H9 (cell line): ENCODE measurements at regions not wholly inside any gene's neighbourhood (a gene's known extent, or its start where the extent isn't known, plus 50 kb on each side); places are given as distances from the start of the nearest gene placed in this dataset.
A peak's percentile ranks its signal among the peaks of the same experiment; 100 is the strongest.

Experiments used
- DNase-seq: peaks from one replicate; pipeline ENCODE4 v3.0.0-alpha.2; 2017
- H2AFZ ChIP-seq: one replicate; pipeline ENCODE4 v1.6.1; 2013; ENCODE audit warnings: mild to moderate bottlenecking, low read length, control low read depth, moderate library complexity
- H2AK5ac ChIP-seq: 2 replicates; pipeline ENCODE4 v1.6.1; 2013; ENCODE audit warnings: low read length, control low read depth, mixed read lengths; ENCODE audit not compliant: insufficient read length
- H2BK120ac ChIP-seq: one replicate; pipeline ENCODE4 v1.6.1; 2013; ENCODE audit warnings: low read depth, mild to moderate bottlenecking, low read length, control low read depth, inconsistent platforms; ENCODE audit not compliant: poor library complexity, severe bottlenecking
- H2BK12ac ChIP-seq: 2 replicates; pipeline ENCODE4 v1.6.1; 2013; ENCODE audit warnings: low read length, control low read depth, mixed read lengths, low read depth; ENCODE audit not compliant: insufficient read length
- H2BK15ac ChIP-seq: 2 replicates; pipeline ENCODE4 v1.6.1; 2013; ENCODE audit warnings: low read depth, low read length, control low read depth
- H2BK20ac ChIP-seq: one replicate; pipeline ENCODE4 v1.6.1; 2013; ENCODE audit warnings: low read depth, mild to moderate bottlenecking, low read length, control low read depth, inconsistent platforms; ENCODE audit not compliant: poor library complexity, severe bottlenecking
- H2BK5ac ChIP-seq: 2 replicates; pipeline ENCODE4 v1.6.1; 2013; ENCODE audit warnings: low read length, control low read depth, mixed read lengths; ENCODE audit not compliant: insufficient read length
- H3K14ac ChIP-seq: 2 replicates; pipeline ENCODE4 v1.6.1; 2013; ENCODE audit warnings: low read length, control low read depth; ENCODE audit not compliant: insufficient read depth
- H3K18ac ChIP-seq: 2 replicates; pipeline ENCODE4 v1.6.1; 2013; ENCODE audit warnings: low read depth, mild to moderate bottlenecking, mixed read lengths, low read length, control low read depth; ENCODE audit not compliant: insufficient read length
- H3K23ac ChIP-seq: 2 replicates; pipeline ENCODE4 v1.6.1; 2013; ENCODE audit warnings: low read length, control low read depth, mixed read lengths, low read depth; ENCODE audit not compliant: insufficient read length
- H3K23me2 ChIP-seq: 2 replicates; pipeline ENCODE4 v1.6.1; 2013; ENCODE audit warnings: low read depth, mild to moderate bottlenecking, mixed read lengths, low read length, control low read depth; ENCODE audit not compliant: insufficient read length, poor library complexity, severe bottlenecking
- H3K27ac ChIP-seq: 2 replicates; pipeline ENCODE4 v1.5.1; 2013; ENCODE audit warnings: low read length, control low read depth, mixed read lengths, low read depth; ENCODE audit not compliant: insufficient read length
- H3K27me3 ChIP-seq: 2 replicates; pipeline ENCODE4 v1.6.1; 2013; ENCODE audit warnings: low read length, control low read depth, inconsistent platforms; ENCODE audit not compliant: insufficient read depth
- H3K4ac ChIP-seq: 2 replicates; pipeline ENCODE4 v1.6.1; 2013; ENCODE audit warnings: low read depth, mild to moderate bottlenecking, control low read depth, inconsistent platforms, low read length, moderate library complexity
- H3K4me1 ChIP-seq: 2 replicates; pipeline ENCODE4 v1.6.1; 2013; ENCODE audit warnings: low read length, control low read depth, inconsistent platforms; ENCODE audit not compliant: insufficient read depth
- H3K4me2 ChIP-seq: 2 replicates; pipeline ENCODE4 v1.6.1; 2013; ENCODE audit warnings: low read length, control low read depth, mixed read lengths; ENCODE audit not compliant: insufficient read length, insufficient read depth
- H3K56ac ChIP-seq: 2 replicates; pipeline ENCODE4 v1.6.1; 2013; ENCODE audit warnings: low read depth, mild to moderate bottlenecking, mixed read lengths, low read length, control low read depth; ENCODE audit not compliant: insufficient read length
- H3K79me1 ChIP-seq: 2 replicates; pipeline ENCODE4 v1.6.1; 2013; ENCODE audit warnings: low read depth, mild to moderate bottlenecking, moderate library complexity, low read length, control low read depth, inconsistent platforms; ENCODE audit not compliant: insufficient read depth, poor library complexity, severe bottlenecking
- H3K79me2 ChIP-seq: 2 replicates; pipeline ENCODE4 v1.6.1; 2013; ENCODE audit warnings: low read length, control low read depth, inconsistent platforms; ENCODE audit not compliant: insufficient read depth
- H3K9ac ChIP-seq: 2 replicates; pipeline ENCODE4 v1.6.1; 2013; ENCODE audit warnings: low read length, control low read depth, mixed read lengths; ENCODE audit not compliant: insufficient read length; ENCODE audit errors: extremely low read depth
- H3K9me3 ChIP-seq: one replicate; pipeline ENCODE4 v1.6.1; 2013; ENCODE audit warnings: low read depth, low read length, inconsistent platforms; ENCODE audit not compliant: control insufficient read depth
- H3T11ph ChIP-seq: one replicate; pipeline ENCODE4 v1.6.1; 2013; ENCODE audit warnings: mild to moderate bottlenecking, low read length, control low read depth, inconsistent platforms
- H4K20me1 ChIP-seq: one replicate; pipeline ENCODE4 v1.6.1; 2013; ENCODE audit not compliant: control insufficient read depth, insufficient read length, insufficient read depth
- H4K5ac ChIP-seq: 2 replicates; pipeline ENCODE4 v1.6.1; 2013; ENCODE audit warnings: low read depth, mild to moderate bottlenecking, mixed read lengths, low read length, control low read depth; ENCODE audit not compliant: insufficient read length
- H4K8ac ChIP-seq: replicated peaks from 2 replicates; pipeline ENCODE4 v1.6.1; 2013; ENCODE audit warnings: low read length, control low read depth, mixed read lengths, low read depth; ENCODE audit not compliant: insufficient read length
- H4K91ac ChIP-seq: 2 replicates; pipeline ENCODE4 v1.6.1; 2013; ENCODE audit warnings: low read depth, mild to moderate bottlenecking, moderate library complexity, mixed read lengths, low read length, control low read depth; ENCODE audit not compliant: insufficient read length
- H3K27ac Mint-ChIP-seq, 3 experiments: 2 replicates in 2 of 3; 3 replicates in 1 of 3; pipeline ENCODE4 v1.8.0; 2020 to 2021; ENCODE audit warnings: mixed read lengths in 3 of 3, mild to moderate bottlenecking in 1 of 3, moderate library complexity in 1 of 3
- H3K27me3 Mint-ChIP-seq: 2 replicates; pipeline ENCODE4 v1.8.0; 2021; ENCODE audit warnings: low read depth, mild to moderate bottlenecking, moderate library complexity, mixed read lengths
- H3K36me3 Mint-ChIP-seq, 3 experiments: 2 replicates in 2 of 3; 3 replicates in 1 of 3; pipeline ENCODE4 v1.8.0; 2020 to 2021; ENCODE audit warnings: low read depth in 3 of 3, mixed read lengths in 3 of 3; ENCODE audit not compliant: insufficient read depth in 1 of 3
- H3K4me1 Mint-ChIP-seq, 2 experiments: 2 replicates each; pipeline ENCODE4 v1.8.0; 2020; ENCODE audit warnings: mixed read lengths in 2 of 2
- H3K4me3 Mint-ChIP-seq, 2 experiments: 2 replicates in 1 of 2; 3 replicates in 1 of 2; pipeline ENCODE4 v1.8.0; 2020 to 2021; ENCODE audit warnings: mild to moderate bottlenecking in 2 of 2, mixed read lengths in 2 of 2, moderate library complexity in 1 of 2
- H3K9me3 Mint-ChIP-seq, 2 experiments: 2 replicates in 1 of 2; 3 replicates in 1 of 2; pipeline ENCODE4 v1.8.0; 2020; ENCODE audit warnings: mild to moderate bottlenecking in 2 of 2, mixed read lengths in 2 of 2, moderate library complexity in 1 of 2
- CTCF ChIP-seq: fragments of 200-600 bp; sonication (generic); conservative IDR thresholded peaks from 3 replicates; pipeline ENCODE4 v1.8.0; 2021; ENCODE audit warnings: antibody characterized with exemption, mild to moderate bottlenecking
- WGBS: extraction: QIAGEN DNeasy Blood & Tissue Kit; methylation state at CpG from one replicate; pipeline ENCODE4 v1.1.7; 2013; ENCODE audit warnings: missing lambda C conversion rate, low lambda C conversion rate, mixed read lengths; ENCODE audit not compliant: insufficient read length; ENCODE audit errors: extremely low coverage; 5-methylcytosine and 5-hydroxymethylcytosine counted together

GRCh38 chr12:100069795-100070194, 72.9 kb downstream of the BLTP3B start:
- no peak overlapping the region for H3T11ph ChIP-seq
- no peak overlapping the region for H4K5ac ChIP-seq
- H2BK15ac ChIP-seq, result no peak overlapping the region
- H2AFZ ChIP-seq, result no peak overlapping the region
- H4K8ac ChIP-seq, result no peak overlapping the region
- no peaks in the 10 kb centered on the region for H3K23me2 ChIP-seq
- no peak overlapping the region for H2BK5ac ChIP-seq
- no peak overlapping the region for H2BK20ac ChIP-seq
- H2AK5ac ChIP-seq, result no peak overlapping the region
- TF ChIP-seq CTCF, result no peak
- peaks cover 3 to 4% of the 10 kb centered on the region in 2 experiments for H3K4me1 Mint-ChIP-seq
- H3K23ac ChIP-seq, result no peak overlapping the region
- H3K4me3 Mint-ChIP-seq, result no peak overlapping the region
- H4K20me1 ChIP-seq, result no peaks in the 10 kb centered on the region
- H3K4me1 ChIP-seq, result no peaks in the 10 kb centered on the region
- H3K4me2 ChIP-seq, result no peak overlapping the region
- H3K4ac ChIP-seq, result no peak overlapping the region
- no peaks in the 10 kb centered on the region for H3K27me3 Mint-ChIP-seq
- DNase-seq, result no peak
- H3K9me3 ChIP-seq, result no peaks in the 10 kb centered on the region
- H3K27ac ChIP-seq, result no peak overlapping the region
- H3K9me3 Mint-ChIP-seq, result peaks cover 11 to 32% of the 10 kb centered on the region in 2 experiments; a peak in 4 of 5 replicates
- H2BK120ac ChIP-seq, result no peak overlapping the region
- H3K79me2 ChIP-seq, result no peaks in the 10 kb centered on the region
- WGBS, result no CpG with 5 or more reads among the region's 1 CpG
- peak overlapping the region in 2 of 3 experiments; percentile 41 to 95; a peak in 3 of 7 replicates for H3K27ac Mint-ChIP-seq
- no peak overlapping the region for H3K9ac ChIP-seq
- H3K56ac ChIP-seq, result no peak overlapping the region
- H3K36me3 Mint-ChIP-seq, result peaks cover 43 to 55% (median 55%) of the 10 kb centered on the region in 3 experiments
- H2BK12ac ChIP-seq, result no peak overlapping the region
- H3K18ac ChIP-seq, result no peak overlapping the region
- no peak overlapping the region for H3K14ac ChIP-seq
- no peaks in the 10 kb centered on the region for H3K27me3 ChIP-seq
- no peak overlapping the region for H4K91ac ChIP-seq
- no peaks in the 10 kb centered on the region for H3K79me1 ChIP-seq
